GM04503 (cell line): ENCODE measurements at regions not wholly inside any gene's neighbourhood (a gene's known extent, or its start where the extent isn't known, plus 50 kb on each side); places are given as distances from the start of the nearest gene placed in this dataset.
"Not testable (repeated sequence)": the region's sequence is repeated elsewhere in the genome, so short reads cannot be mapped to it uniquely, and the experiment has no call there.

Experiments
- DNase-seq: peaks from one replicate; pipeline ENCODE4 v3.0.0-alpha.2; 2012; ENCODE audit warnings: low read depth

DNA sequence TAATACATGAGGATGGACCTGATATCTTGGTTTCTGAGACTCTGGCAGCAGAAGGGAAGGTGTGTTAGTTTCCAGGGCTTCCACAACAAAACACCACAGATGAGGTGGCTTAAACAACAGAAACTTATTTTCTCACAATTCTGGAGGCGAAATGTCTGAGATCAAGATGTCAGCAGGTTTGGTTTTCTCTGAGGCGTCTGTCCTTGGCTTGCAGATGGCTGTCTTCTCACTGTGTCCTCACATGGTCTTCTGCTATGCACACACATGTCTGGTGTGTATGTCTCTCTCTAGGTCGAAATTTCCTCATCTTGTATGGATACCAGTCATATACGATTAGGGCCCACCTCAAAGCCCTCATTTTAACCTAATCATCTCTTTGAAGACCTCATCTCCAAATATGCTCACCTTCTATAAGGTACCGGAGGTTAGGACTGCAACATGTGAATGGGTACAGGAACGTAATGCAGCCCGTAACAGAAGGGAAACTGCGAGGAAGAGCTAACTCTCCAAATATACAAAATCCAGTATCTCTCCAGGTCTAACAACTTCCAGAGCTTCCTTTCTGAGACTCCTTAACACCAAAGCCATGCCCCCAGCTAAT, 139.8 kb upstream of the SMARCA2 start:
- DNase-seq: no peak

DNA sequence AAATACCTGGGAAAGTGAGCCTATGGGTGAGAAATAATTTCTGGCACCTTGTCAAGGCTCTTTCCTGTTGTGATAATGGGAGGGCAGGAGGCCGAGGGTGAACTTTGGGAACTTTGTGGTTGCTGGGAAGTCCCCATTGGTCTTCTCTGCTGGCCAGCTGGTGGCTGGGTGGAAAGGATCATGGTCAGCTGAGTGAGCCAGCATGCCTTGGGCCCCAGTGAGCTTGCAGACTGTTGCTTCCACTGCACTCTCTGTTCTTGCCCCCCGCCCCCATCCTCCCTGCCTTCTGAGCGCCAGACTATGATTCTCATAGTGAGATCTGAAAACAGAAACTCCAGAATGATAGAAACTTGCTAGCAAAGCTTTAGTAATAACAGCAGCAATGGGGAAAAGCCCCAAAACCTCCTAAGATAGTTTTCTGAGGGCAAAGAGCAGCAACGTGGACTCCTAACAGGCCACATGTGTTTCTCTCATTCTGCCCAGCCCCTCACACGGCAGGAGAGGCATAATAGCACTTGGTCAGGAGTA, 139.2 kb upstream of the SMARCA2 start:
- DNase-seq: no peak

DNA sequence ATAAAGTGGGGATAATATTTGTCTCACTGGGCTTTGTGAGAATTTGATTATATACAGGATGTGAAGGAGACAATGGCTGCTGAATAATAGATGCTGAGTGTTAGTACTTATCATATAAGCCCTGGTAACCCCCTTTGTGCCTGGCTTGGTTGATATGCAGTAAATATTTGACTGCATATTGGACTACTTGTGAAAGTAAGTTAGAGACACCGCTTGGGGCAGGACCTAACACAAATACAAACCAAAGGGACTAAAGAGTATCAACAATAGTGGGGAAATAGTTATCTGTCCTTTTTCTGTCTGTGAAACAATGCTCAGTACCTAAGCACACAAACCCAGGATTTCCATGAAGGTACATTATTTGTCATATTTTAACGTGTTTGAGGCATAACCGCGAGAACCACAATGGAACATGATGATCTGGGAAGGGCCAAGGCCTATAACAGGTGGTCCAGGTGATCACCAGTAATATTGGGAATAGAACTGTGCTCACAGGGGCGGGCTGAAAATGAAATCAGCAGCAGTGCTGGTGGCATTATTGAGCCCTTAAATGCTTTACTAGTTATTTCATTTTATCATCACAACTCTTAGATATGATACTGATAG, 138.2 kb upstream of the SMARCA2 start:
- no peak for DNase-seq

DNA sequence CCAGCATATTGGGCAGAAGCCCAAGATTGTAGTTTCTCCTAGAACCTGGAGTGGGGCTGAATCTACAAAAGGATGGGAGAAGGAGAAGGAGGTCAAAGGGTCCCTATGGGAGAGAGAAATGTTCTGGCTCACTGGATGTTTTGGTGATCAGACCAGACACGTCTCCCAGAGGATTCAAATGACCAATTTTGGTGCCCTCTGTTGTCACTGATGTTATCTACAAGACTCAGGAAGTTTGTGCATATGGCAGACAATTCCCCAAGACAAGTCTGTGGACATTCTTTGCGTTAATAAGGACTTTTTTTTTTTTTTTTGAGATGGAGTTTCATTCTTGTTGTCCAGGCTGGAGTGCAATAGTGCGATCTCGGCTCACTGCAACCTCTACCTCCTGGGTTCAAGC, 137.2 kb upstream of the SMARCA2 start:
- DNase-seq: no peak

DNA sequence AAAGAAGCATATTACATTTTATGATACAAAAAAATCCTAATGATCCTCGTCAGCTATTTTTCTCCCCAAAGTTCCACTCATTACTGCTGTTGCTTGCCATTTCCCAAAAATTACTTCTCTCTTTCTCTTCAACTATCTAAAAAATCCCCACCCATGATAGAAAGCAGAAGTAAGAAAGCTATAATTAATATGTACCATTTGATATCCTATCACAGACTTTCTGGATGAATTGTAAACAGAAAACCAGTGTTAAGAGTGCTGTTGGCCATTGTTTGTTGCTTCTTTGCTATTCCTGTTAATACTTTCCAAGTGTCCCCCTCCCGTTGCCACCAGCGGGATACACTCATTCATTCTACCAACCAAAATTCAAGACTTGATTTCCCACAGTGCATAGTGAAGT, 136.3 kb upstream of the SMARCA2 start:
- DNase-seq: no peak

DNA sequence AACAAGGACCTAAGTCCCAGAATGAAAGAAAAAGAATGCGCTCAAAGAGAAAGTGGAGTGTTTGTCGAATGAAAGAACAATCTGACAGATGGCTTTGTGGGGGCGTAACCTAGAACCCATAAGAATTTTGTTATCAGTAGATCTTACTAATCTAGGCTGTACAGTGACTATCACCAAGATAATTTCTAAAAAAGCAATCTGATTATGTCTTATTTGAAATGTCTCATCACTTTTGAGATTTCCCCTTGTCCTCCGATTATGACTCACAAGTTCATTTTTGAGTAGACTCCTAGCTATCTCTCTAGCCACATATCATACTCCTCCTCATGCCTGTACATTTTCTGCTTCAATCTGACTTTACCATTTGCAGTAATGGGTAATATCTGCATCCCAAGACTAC, 135.6 kb upstream of the SMARCA2 start:
- DNase-seq: no peak

DNA sequence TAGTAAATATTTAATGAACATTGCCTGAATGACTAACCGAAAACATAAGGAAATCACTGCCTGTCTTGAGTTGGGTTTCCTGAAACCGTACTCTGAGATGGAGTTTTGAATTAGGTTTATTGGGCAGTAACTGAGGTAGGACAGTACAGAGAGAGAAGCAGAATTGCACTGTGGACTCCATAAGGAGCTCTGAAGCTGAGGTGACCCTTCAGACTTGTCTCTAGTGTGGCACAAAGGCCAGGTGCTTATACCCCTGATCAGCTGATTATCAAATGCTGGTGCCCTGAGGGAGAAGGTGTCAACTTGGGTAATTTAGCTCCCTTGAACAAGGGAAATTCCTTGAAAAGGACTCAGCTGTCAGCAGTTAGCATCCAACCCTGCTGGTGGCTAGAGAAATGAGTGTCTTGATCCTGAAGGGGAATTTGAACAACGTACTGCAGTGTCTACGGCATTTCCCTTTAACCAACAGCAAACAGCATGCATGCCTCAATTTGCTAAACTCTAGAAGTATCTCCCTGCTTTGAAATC, 135.0 kb upstream of the SMARCA2 start:
- no peak for DNase-seq

DNA sequence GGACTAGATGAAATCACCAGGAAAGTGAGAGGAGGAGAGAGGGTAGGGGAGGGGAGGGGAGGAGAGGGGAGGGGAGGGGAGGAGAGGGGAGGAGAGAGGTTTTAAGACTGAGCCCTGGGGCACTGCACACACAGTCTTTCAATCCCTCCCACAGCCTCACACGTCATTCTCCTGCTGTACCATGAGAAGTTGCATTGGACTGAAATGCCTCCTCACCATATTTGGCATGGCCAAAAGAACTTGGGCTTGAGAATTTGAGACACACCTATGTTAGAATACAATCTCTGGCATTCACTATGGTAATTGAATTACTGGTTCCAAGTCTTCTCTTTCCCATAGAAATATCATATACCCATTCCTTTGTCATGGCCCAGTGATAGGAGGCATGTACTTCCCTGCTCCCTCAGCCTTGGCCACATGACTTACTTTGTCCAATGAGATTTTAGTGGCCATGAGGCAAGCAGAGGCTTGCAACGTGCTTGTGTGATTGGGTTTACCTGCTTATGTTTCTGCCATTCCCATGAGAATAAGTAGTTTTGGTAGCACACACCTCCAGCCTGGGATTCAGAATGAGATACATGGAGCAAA, 133.3 kb upstream of the SMARCA2 start:
- DNase-seq: no peak

DNA sequence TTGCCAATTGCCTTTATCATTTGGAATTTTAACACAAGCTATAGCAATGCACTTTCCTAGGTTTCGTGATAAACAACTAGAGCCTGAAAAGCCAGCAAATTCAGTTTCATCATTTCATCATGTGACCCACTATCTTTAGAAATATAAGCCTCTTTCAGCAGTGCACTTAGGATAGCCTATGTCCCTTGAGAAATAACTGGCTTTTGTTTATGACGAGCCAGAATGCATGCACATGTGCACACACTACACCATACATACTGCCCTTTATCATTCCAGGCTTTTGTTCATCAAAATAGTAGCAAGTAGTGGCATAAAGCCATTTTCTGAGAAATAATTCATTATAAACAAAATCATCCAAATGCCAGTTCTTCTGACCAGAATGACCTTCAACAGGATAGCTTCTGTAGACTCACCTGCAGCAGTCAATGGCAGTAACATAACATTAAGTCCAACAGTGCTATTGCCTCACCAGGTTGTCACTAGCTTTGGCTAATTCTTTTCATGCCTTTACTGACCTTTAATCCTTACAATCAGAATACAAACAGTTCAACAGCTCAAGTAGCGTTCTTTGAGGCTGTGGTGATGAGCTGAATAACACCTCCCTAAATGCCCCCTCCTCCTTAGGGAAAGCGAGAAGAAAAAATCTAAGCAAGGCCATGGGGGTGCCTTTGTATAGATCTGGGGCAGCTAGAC, 132.3 kb upstream of the SMARCA2 start:
- no peak for DNase-seq

DNA sequence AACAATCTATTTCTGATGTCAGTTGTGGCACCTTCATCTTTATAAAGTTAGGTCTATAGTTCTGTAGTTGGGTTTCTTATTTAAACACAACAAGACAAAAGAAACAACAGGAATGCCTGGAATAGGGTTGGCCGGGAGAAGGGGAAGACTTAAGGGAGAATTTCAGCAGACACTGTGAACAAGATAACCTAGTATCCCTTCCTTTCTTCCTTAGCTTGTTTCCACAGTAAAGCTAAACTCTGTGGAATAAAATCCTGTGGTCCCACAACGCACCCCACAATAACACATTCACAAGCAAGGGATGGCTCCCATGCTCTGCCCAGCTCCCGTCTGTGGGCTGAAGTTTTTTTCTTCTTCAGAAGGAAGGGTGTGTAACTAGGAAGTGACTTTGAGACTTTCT, 124.9 kb upstream of the SMARCA2 start:
- DNase-seq: no peak

DNA sequence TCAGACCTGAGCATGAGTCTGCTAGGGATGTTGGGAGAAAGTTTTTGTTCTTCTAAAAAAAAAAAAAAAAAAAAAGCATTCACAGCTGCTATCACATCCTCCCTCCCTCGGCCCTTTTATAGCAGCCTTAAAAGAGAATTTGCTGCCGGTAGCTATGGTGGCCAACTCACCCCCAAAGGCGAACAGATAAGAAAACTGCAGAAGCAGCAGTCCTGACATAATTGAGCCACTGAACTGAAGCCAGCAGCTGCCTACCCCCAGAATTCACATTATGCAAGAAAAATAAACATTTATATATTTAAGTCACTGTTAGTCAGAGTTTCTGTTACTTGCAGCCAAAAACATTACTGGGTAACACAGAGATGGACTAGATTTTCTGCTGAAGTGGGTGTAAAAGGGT, 124.3 kb upstream of the SMARCA2 start:
- no peak for DNase-seq

DNA sequence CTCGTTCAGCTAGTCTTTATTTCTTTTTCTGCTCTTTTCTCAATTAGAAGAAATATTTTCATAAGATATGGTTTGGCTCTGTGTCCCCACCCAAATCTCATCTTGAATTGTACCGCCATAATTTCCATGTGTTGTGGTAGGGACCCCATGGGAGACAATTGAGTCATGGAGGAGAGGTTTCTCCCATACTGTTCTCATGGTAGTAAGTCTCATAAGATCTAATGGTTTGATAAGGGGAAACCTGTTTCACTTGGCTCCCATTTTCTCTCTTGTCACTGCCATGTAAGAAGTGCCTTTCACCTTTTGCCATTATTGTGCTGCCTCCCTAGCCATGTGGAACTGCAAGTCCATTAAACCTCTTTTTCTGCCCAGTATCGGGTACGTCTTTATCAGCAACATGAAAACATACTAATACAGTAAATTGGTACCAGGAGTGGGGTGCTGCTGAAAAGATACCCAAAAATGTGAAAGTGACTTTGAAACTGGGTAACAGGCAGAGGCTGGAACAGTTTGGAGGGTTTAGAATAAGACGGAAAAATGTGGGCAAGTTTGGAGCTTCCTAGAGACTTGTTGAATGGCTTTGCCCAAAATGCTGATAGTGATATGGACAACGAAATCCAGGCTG, 112.0 kb upstream of the SMARCA2 start:
- DNase-seq: not testable (repeated sequence)

DNA sequence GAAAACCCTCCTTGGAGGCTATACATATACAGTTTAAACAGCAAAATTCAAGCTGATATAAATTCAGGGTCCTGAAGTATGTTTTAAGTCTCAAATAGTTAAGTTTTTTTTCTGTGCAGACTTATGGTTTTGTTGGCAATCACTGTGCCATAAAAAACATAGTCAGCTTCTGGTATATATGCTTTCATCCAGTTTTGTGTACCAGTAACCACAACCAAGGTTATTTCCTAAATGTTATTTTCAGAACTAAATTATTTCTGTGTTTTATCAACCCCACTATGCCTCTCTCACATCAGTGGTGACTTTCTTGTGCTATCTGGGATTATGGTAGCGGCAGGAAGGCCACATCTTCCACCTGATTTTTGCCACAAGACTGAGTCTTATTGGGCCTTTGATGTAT, 107.7 kb upstream of the SMARCA2 start:
- no peak for DNase-seq

DNA sequence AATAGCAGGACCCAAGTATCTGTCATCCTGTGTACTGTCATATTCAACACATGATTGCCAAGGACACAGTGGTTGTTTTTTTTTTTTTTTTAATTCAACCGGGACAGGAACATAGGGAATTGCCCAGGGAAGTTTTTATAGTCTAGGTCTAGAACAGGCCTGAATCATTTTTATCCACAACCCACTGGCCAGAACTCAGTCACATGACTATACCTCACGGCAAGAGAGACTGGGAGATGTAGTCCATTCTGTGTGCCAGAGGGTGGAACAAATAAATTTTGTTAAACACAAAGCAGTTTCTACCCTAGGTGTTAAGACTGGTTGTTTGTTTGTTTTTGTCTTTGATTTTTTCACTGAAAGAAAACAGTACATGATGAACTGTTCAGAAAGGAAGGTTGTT, 105.8 kb upstream of the SMARCA2 start:
- DNase-seq: no peak

DNA sequence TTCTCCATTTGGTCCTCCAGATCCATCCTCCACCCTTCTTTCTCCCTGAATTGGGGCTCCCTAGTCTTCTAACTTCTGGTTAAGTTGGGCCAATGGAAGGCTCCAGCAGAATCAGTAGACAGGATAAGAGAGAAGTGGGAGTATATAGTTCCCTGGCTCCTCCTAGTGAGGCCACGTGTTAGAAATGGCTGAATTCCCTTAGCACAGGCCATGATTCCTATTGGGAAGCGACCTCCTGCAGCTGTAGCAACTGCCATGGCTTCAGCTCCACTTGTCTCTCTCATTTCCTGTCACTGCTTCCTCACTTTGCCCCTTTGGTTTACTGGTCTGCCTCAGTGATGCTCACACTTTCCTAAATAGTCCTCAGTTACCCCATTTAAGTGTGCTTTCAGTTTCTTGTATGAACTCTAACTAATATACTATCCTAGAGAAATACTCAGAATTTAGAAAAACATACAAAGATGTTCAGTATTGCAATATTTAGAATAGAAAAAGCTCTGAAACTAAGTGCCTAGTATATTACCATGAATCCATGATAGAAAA, 104.8 kb upstream of the SMARCA2 start:
- no peak for DNase-seq

DNA sequence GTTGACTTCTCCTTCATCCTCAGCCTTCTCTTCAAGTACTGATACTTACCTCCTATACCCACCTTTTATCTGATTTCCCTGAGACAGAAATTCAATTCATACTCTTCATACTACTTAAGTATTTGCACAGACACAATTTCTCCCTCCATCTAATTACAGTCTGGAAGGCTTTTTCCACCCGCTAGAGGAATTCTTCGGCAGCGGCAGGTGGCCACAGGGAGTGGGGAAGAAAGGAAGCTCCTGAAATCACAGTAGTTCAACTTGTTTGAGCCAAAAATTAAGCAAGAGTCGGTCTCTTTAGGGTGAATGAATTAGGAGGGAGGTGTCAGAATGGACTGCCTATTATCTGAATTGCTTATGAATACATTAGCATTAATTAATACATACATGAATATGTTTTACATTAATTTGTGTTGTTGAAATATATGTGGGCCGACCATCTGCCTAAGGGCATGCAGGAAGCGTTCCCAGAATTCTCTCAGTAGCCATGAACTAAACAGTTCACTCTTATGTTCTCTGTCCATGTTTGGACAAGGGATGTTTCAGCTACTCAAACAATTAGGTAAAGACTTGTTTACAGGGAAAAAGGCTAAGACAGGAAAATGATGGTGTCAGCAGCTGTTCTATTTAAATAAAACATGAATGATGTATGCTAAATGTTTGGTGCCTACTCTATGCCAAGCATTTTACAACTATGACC, 101.4 kb upstream of the SMARCA2 start:
- no peak for DNase-seq

DNA sequence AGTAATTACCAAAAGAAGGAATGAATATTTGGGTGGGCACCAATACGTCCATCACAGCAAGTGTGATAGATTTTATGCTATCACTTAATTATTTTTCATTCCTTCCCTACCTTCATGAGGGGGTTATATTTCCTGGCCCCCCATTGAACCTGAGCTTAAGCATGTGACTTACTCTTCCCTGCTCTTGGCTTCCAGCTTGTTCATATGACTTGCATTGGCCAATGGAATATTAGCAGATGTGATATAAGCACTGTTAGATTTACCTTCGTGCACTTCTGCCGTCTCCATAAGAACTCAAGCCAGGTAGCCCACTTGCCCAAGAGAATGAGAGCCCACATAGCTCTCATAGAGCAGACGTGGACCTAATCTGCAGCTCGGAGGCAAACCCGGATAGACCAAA, 99.1 kb upstream of the SMARCA2 start:
- DNase-seq: no peak

DNA sequence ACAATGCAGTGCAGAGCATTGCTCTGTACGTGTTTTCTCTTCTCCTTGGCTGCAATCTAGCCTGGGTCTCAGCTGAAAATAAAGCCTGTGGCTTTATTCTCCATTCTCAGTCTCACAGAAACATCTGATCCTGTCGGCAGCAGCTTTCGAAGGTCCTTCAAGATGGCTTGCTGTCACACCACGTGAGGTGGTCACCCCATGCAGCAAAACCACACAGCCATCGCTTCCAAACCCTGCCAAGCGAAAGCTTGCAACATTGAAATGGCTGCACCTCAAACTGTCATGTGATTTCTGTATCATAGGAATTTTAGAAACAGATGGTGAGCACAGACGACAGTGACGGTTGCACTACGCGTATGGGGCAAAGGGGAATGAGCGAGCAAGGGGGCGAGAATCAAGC, 98.5 kb upstream of the SMARCA2 start:
- DNase-seq: no peak

DNA sequence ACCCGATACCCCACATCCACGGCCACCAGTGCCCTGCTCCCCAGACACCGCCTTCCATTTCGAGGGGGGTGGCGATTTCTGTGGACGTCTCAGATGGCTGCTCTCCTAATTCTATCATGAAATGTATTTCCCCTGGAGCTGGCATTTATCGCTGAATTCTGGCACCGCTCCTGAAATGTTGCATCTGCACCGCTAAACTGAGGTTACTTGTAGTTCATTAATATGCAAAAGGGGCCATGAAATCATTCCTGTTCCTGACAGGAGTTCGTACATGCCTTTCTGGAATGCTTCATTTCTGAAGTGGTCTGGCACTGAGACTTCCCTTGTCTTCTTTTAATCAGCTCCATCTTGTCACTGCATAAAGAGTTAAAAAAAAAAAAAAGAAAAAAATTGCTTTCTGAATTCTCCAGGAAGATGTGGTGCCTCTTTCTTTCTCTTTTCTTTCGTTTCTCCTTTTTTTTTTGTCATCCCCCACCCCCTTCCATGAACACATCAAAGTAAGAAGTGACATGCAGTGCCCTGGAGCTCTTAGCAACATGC, 97.7 kb upstream of the SMARCA2 start:
- no peak for DNase-seq

DNA sequence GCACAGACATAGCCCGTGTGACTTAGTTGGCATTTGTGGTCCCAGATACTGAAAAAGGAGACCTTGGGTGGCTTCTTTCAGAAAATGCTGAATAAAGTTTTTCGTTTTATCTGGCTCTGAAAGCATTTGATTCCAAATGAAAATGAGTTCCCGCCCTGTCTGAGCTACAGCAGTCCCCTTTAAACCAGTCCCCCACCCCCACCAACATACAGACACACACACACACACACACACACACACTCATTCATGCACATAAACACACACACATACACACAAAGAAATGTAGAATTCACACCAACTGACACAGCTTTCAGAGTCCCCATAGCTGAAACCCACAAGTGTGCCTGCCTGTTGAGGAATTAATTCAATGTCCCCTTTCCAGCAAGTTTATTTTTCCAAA, 97.0 kb upstream of the SMARCA2 start:
- no peak for DNase-seq

DNA sequence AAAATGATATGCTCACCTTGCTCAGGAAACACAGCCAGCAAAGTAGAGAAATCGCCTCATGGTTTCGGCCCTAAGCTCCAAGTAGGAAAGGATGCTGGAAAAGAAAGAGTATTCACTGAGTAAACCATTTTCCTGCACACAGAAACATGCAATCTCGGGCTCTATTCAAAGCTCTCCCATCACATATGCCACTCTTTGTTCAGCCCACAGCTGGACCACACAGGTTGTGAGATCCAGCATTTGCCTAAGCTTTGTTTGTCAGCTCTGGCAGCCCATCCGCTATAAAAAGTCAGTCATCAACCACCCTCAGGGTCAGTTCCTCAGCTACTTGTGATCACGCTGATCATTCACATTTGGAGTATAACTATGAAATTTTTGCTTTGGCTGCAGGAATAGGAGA, 96.5 kb upstream of the SMARCA2 start:
- no peak for DNase-seq
